HEK293T (cell line): ENCODE measurements at regions not wholly inside any gene's neighbourhood (a gene's known extent, or its start where the extent isn't known, plus 50 kb on each side); places are given as distances from the start of the nearest gene placed in this dataset.

Experiments
- ARNT ChIP-seq: fragments of 450-650 bp; IDR thresholded peaks from 2 replicates; pipeline ENCODE4 v1.6.1; 2017; ENCODE audit warnings: mild to moderate bottlenecking
- CTBP1 ChIP-seq: fragments of 450-650 bp; IDR thresholded peaks from 2 replicates; pipeline ENCODE4 v1.6.1; 2016; ENCODE audit warnings: borderline replicate concordance
- FOXA1 ChIP-seq: fragments of 450-650 bp; IDR thresholded peaks from 2 replicates; pipeline ENCODE4 v1.6.1; 2016; ENCODE audit warnings: mild to moderate bottlenecking
- FOXM1 ChIP-seq: fragments of 450-650 bp; IDR thresholded peaks from 2 replicates; pipeline ENCODE4 v1.6.1; 2017; ENCODE audit warnings: mild to moderate bottlenecking, borderline replicate concordance
- HDGF ChIP-seq: fragments of 450-650 bp; IDR thresholded peaks from 2 replicates; pipeline ENCODE4 v1.6.1; 2017; ENCODE audit warnings: antibody characterized with exemption, borderline replicate concordance
- LEF1 ChIP-seq: fragments of 450-650 bp; IDR thresholded peaks from 2 replicates; pipeline ENCODE4 v1.6.1; 2017; ENCODE audit warnings: mild to moderate bottlenecking, borderline replicate concordance
- TARDBP ChIP-seq: fragments of 450-650 bp; IDR thresholded peaks from 2 replicates; pipeline ENCODE4 v1.6.1; 2016
- ZNF384 ChIP-seq: fragments of 450-650 bp; IDR thresholded peaks from 2 replicates; pipeline ENCODE4 v1.6.1; 2016

GRCh38 chr5:124342584-124342983 is 403.9 kb downstream of the ZNF608 start:
- TF ChIP-seq ARNT (no peak), LEF1 (no peak), FOXM1 (no peak), FOXA1 (no peak), ZNF384 (no peak), TARDBP (no peak), HDGF (no peak), CTBP1 (no peak)
